H9 (cell line): ENCODE measurements at regions not wholly inside any gene's neighbourhood (a gene's known extent, or its start where the extent isn't known, plus 50 kb on each side); places are given as distances from the start of the nearest gene placed in this dataset.
A peak's percentile ranks its signal among the peaks of the same experiment; 100 is the strongest.

ENCODE experiments used
- DNase-seq: peaks from one replicate; pipeline ENCODE4 v3.0.0-alpha.2; 2017
- H2AFZ ChIP-seq: one replicate; pipeline ENCODE4 v1.6.1; 2013; ENCODE audit warnings: mild to moderate bottlenecking, low read length, control low read depth, moderate library complexity
- H2AK5ac ChIP-seq: 2 replicates; pipeline ENCODE4 v1.6.1; 2013; ENCODE audit warnings: low read length, control low read depth, mixed read lengths; ENCODE audit not compliant: insufficient read length
- H2BK120ac ChIP-seq: one replicate; pipeline ENCODE4 v1.6.1; 2013; ENCODE audit warnings: low read depth, mild to moderate bottlenecking, low read length, control low read depth, inconsistent platforms; ENCODE audit not compliant: poor library complexity, severe bottlenecking
- H2BK12ac ChIP-seq: 2 replicates; pipeline ENCODE4 v1.6.1; 2013; ENCODE audit warnings: low read length, control low read depth, mixed read lengths, low read depth; ENCODE audit not compliant: insufficient read length
- H2BK15ac ChIP-seq: 2 replicates; pipeline ENCODE4 v1.6.1; 2013; ENCODE audit warnings: low read depth, low read length, control low read depth
- H2BK20ac ChIP-seq: one replicate; pipeline ENCODE4 v1.6.1; 2013; ENCODE audit warnings: low read depth, mild to moderate bottlenecking, low read length, control low read depth, inconsistent platforms; ENCODE audit not compliant: poor library complexity, severe bottlenecking
- H2BK5ac ChIP-seq: 2 replicates; pipeline ENCODE4 v1.6.1; 2013; ENCODE audit warnings: low read length, control low read depth, mixed read lengths; ENCODE audit not compliant: insufficient read length
- H3K14ac ChIP-seq: 2 replicates; pipeline ENCODE4 v1.6.1; 2013; ENCODE audit warnings: low read length, control low read depth; ENCODE audit not compliant: insufficient read depth
- H3K18ac ChIP-seq: 2 replicates; pipeline ENCODE4 v1.6.1; 2013; ENCODE audit warnings: low read depth, mild to moderate bottlenecking, mixed read lengths, low read length, control low read depth; ENCODE audit not compliant: insufficient read length
- H3K23ac ChIP-seq: 2 replicates; pipeline ENCODE4 v1.6.1; 2013; ENCODE audit warnings: low read length, control low read depth, mixed read lengths, low read depth; ENCODE audit not compliant: insufficient read length
- H3K23me2 ChIP-seq: 2 replicates; pipeline ENCODE4 v1.6.1; 2013; ENCODE audit warnings: low read depth, mild to moderate bottlenecking, mixed read lengths, low read length, control low read depth; ENCODE audit not compliant: insufficient read length, poor library complexity, severe bottlenecking
- H3K27ac ChIP-seq: 2 replicates; pipeline ENCODE4 v1.5.1; 2013; ENCODE audit warnings: low read length, control low read depth, mixed read lengths, low read depth; ENCODE audit not compliant: insufficient read length
- H3K27me3 ChIP-seq: 2 replicates; pipeline ENCODE4 v1.6.1; 2013; ENCODE audit warnings: low read length, control low read depth, inconsistent platforms; ENCODE audit not compliant: insufficient read depth
- H3K4ac ChIP-seq: 2 replicates; pipeline ENCODE4 v1.6.1; 2013; ENCODE audit warnings: low read depth, mild to moderate bottlenecking, control low read depth, inconsistent platforms, low read length, moderate library complexity
- H3K4me1 ChIP-seq: 2 replicates; pipeline ENCODE4 v1.6.1; 2013; ENCODE audit warnings: low read length, control low read depth, inconsistent platforms; ENCODE audit not compliant: insufficient read depth
- H3K4me2 ChIP-seq: 2 replicates; pipeline ENCODE4 v1.6.1; 2013; ENCODE audit warnings: low read length, control low read depth, mixed read lengths; ENCODE audit not compliant: insufficient read length, insufficient read depth
- H3K56ac ChIP-seq: 2 replicates; pipeline ENCODE4 v1.6.1; 2013; ENCODE audit warnings: low read depth, mild to moderate bottlenecking, mixed read lengths, low read length, control low read depth; ENCODE audit not compliant: insufficient read length
- H3K79me1 ChIP-seq: 2 replicates; pipeline ENCODE4 v1.6.1; 2013; ENCODE audit warnings: low read depth, mild to moderate bottlenecking, moderate library complexity, low read length, control low read depth, inconsistent platforms; ENCODE audit not compliant: insufficient read depth, poor library complexity, severe bottlenecking
- H3K79me2 ChIP-seq: 2 replicates; pipeline ENCODE4 v1.6.1; 2013; ENCODE audit warnings: low read length, control low read depth, inconsistent platforms; ENCODE audit not compliant: insufficient read depth
- H3K9ac ChIP-seq: 2 replicates; pipeline ENCODE4 v1.6.1; 2013; ENCODE audit warnings: low read length, control low read depth, mixed read lengths; ENCODE audit not compliant: insufficient read length; ENCODE audit errors: extremely low read depth
- H3K9me3 ChIP-seq: one replicate; pipeline ENCODE4 v1.6.1; 2013; ENCODE audit warnings: low read depth, low read length, inconsistent platforms; ENCODE audit not compliant: control insufficient read depth
- H3T11ph ChIP-seq: one replicate; pipeline ENCODE4 v1.6.1; 2013; ENCODE audit warnings: mild to moderate bottlenecking, low read length, control low read depth, inconsistent platforms
- H4K20me1 ChIP-seq: one replicate; pipeline ENCODE4 v1.6.1; 2013; ENCODE audit not compliant: control insufficient read depth, insufficient read length, insufficient read depth
- H4K5ac ChIP-seq: 2 replicates; pipeline ENCODE4 v1.6.1; 2013; ENCODE audit warnings: low read depth, mild to moderate bottlenecking, mixed read lengths, low read length, control low read depth; ENCODE audit not compliant: insufficient read length
- H4K8ac ChIP-seq: replicated peaks from 2 replicates; pipeline ENCODE4 v1.6.1; 2013; ENCODE audit warnings: low read length, control low read depth, mixed read lengths, low read depth; ENCODE audit not compliant: insufficient read length
- H4K91ac ChIP-seq: 2 replicates; pipeline ENCODE4 v1.6.1; 2013; ENCODE audit warnings: low read depth, mild to moderate bottlenecking, moderate library complexity, mixed read lengths, low read length, control low read depth; ENCODE audit not compliant: insufficient read length
- H3K27ac Mint-ChIP-seq, 3 experiments: 2 replicates in 2 of 3; 3 replicates in 1 of 3; pipeline ENCODE4 v1.8.0; 2020 to 2021; ENCODE audit warnings: mixed read lengths in 3 of 3, mild to moderate bottlenecking in 1 of 3, moderate library complexity in 1 of 3
- H3K27me3 Mint-ChIP-seq: 2 replicates; pipeline ENCODE4 v1.8.0; 2021; ENCODE audit warnings: low read depth, mild to moderate bottlenecking, moderate library complexity, mixed read lengths
- H3K36me3 Mint-ChIP-seq, 3 experiments: 2 replicates in 2 of 3; 3 replicates in 1 of 3; pipeline ENCODE4 v1.8.0; 2020 to 2021; ENCODE audit warnings: low read depth in 3 of 3, mixed read lengths in 3 of 3; ENCODE audit not compliant: insufficient read depth in 1 of 3
- H3K4me1 Mint-ChIP-seq, 2 experiments: 2 replicates each; pipeline ENCODE4 v1.8.0; 2020; ENCODE audit warnings: mixed read lengths in 2 of 2
- H3K4me3 Mint-ChIP-seq, 2 experiments: 2 replicates in 1 of 2; 3 replicates in 1 of 2; pipeline ENCODE4 v1.8.0; 2020 to 2021; ENCODE audit warnings: mild to moderate bottlenecking in 2 of 2, mixed read lengths in 2 of 2, moderate library complexity in 1 of 2
- H3K9me3 Mint-ChIP-seq, 2 experiments: 2 replicates in 1 of 2; 3 replicates in 1 of 2; pipeline ENCODE4 v1.8.0; 2020; ENCODE audit warnings: mild to moderate bottlenecking in 2 of 2, mixed read lengths in 2 of 2, moderate library complexity in 1 of 2
- CTCF ChIP-seq: fragments of 200-600 bp; sonication (generic); conservative IDR thresholded peaks from 3 replicates; pipeline ENCODE4 v1.8.0; 2021; ENCODE audit warnings: antibody characterized with exemption, mild to moderate bottlenecking
- WGBS: extraction: QIAGEN DNeasy Blood & Tissue Kit; methylation state at CpG from one replicate; pipeline ENCODE4 v1.1.7; 2013; ENCODE audit warnings: missing lambda C conversion rate, low lambda C conversion rate, mixed read lengths; ENCODE audit not compliant: insufficient read length; ENCODE audit errors: extremely low coverage; 5-methylcytosine and 5-hydroxymethylcytosine counted together

GRCh38 chr2:39523308-39524044, 86.4 kb upstream of the MAP4K3 start:
- no peak overlapping the region for H3K9ac ChIP-seq
- peaks cover 6% of the 10 kb centered on the region; the same call in 1 of the 2 replicates for H3K4me1 ChIP-seq
- H3K36me3 Mint-ChIP-seq = peaks cover 31 to 48% (median 34%) of the 10 kb centered on the region in 3 experiments
- H3K56ac ChIP-seq = no peak overlapping the region
- H3K27ac ChIP-seq = no peak overlapping the region
- H2AK5ac ChIP-seq = no peak overlapping the region
- H3K4me2 ChIP-seq = no peak overlapping the region
- TF ChIP-seq CTCF = no peak
- H2BK15ac ChIP-seq = no peak overlapping the region
- no peak overlapping the region for H3K4me3 Mint-ChIP-seq
- no peaks in the 10 kb centered on the region for H3K79me1 ChIP-seq
- no peaks in the 10 kb centered on the region for H4K20me1 ChIP-seq
- H3K9me3 Mint-ChIP-seq = peaks cover 23 to 42% of the 10 kb centered on the region in 2 experiments
- H3K27ac Mint-ChIP-seq = peak overlapping the region in 2 of 3 experiments; percentile 13 to 27; a peak in 3 of 7 replicates
- no peak overlapping the region for H2BK12ac ChIP-seq
- H4K8ac ChIP-seq = no peak overlapping the region
- no peak overlapping the region for H3K14ac ChIP-seq
- no peak overlapping the region for H3K23ac ChIP-seq
- no CpG with 5 or more reads among the region's 2 CpGs for WGBS
- no peak for DNase-seq
- H3K27me3 ChIP-seq = no peaks in the 10 kb centered on the region
- H2AFZ ChIP-seq = no peak overlapping the region
- H2BK120ac ChIP-seq = no peak overlapping the region
- H4K5ac ChIP-seq = no peak overlapping the region
- H3K4ac ChIP-seq = no peak overlapping the region
- no peak overlapping the region for H2BK20ac ChIP-seq
- no peak overlapping the region for H3T11ph ChIP-seq
- peaks cover 29% of the 10 kb centered on the region for H3K9me3 ChIP-seq
- no peak overlapping the region for H4K91ac ChIP-seq
- H2BK5ac ChIP-seq = no peak overlapping the region
- no peaks in the 10 kb centered on the region for H3K79me2 ChIP-seq
- H3K27me3 Mint-ChIP-seq = no peaks in the 10 kb centered on the region
- H3K23me2 ChIP-seq = no peaks in the 10 kb centered on the region
- no peak overlapping the region for H3K18ac ChIP-seq
- peaks cover 7 to 11% of the 10 kb centered on the region in 2 experiments for H3K4me1 Mint-ChIP-seq
